CD14-positive monocyte (primary cell): ENCODE measurements at regions not wholly inside any gene's neighbourhood (a gene's known extent, or its start where the extent isn't known, plus 50 kb on each side); places are given as distances from the start of the nearest gene placed in this dataset.

ENCODE experiments used
- DNase-seq, 3 donors: peaks; one replicate each; pipeline ENCODE4 v3.0.0-alpha.2; 2011 to 2022
- H2AFZ ChIP-seq: 2 replicates; pipeline ENCODE4 v1.6.0; 2012; ENCODE audit warnings: mild to moderate bottlenecking, low read depth, low read length, inconsistent platforms; ENCODE audit not compliant: insufficient read depth, poor library complexity, severe bottlenecking
- H3K27ac ChIP-seq, 2 donors: 1 replicate in 1 of 2; 2 replicates in 1 of 2; pipeline ENCODE4 v1.5.1; 2012 to 2013; ENCODE audit warnings: low read length in 2 of 2, control low read depth in 1 of 2, inconsistent platforms in 1 of 2, low read depth in 1 of 2, mild to moderate bottlenecking in 1 of 2
- H3K27me3 ChIP-seq, 2 donors: one replicate each; pipeline versions ENCODE4 v1.6.0 to v1.6.1; 2011 to 2013; ENCODE audit warnings: low read length in 2 of 2; ENCODE audit not compliant: control insufficient read depth in 2 of 2, insufficient read depth in 2 of 2
- H3K36me3 ChIP-seq, 2 donors: replicated peaks in 1 of 2; 1 replicate in 1 of 2; 2 replicates in 1 of 2; pipeline versions ENCODE4 v1.5.1 to v1.6.1; 2012 to 2013; ENCODE audit warnings: low read length in 2 of 2, control low read depth in 1 of 2, inconsistent platforms in 1 of 2, mild to moderate bottlenecking in 1 of 2; ENCODE audit not compliant: insufficient read depth in 2 of 2, control insufficient read depth in 1 of 2
- H3K4me1 ChIP-seq, 2 donors: 1 replicate in 1 of 2; 2 replicates in 1 of 2; pipeline versions ENCODE4 v1.5.1 to v1.6.1; 2012 to 2013; ENCODE audit warnings: low read length in 2 of 2, control low read depth in 1 of 2, inconsistent platforms in 1 of 2, mild to moderate bottlenecking in 1 of 2, moderate library complexity in 1 of 2; ENCODE audit not compliant: insufficient read depth in 2 of 2, control insufficient read depth in 1 of 2
- H3K4me2 ChIP-seq: replicated peaks from 2 replicates; pipeline ENCODE3; 2012; ENCODE audit warnings: low read length, moderate library complexity, mild to moderate bottlenecking; ENCODE audit not compliant: poor library complexity, severe bottlenecking; ENCODE audit errors: extremely low read depth
- H3K4me3 ChIP-seq, 3 experiments: fragments of 200-600 bp in 1 of 3; sonication (generic) in 1 of 3; replicated peaks in 1 of 3; 1 replicate in 2 of 3; 2 replicates in 1 of 3; pipeline ENCODE4 v1.5.1; 2011 to 2013; ENCODE audit warnings: low read length in 3 of 3, mild to moderate bottlenecking in 3 of 3, control low read depth in 2 of 3, low read depth in 2 of 3, inconsistent platforms in 1 of 3, moderate library complexity in 1 of 3
- H3K79me2 ChIP-seq: 2 replicates; pipeline ENCODE4 v1.6.0; 2012; ENCODE audit warnings: mild to moderate bottlenecking, control low read depth, inconsistent platforms, low read length, moderate library complexity; ENCODE audit not compliant: insufficient read depth
- H3K9ac ChIP-seq: 2 replicates; pipeline ENCODE4 v1.6.0; 2017; ENCODE audit warnings: low read length, mild to moderate bottlenecking; ENCODE audit not compliant: insufficient read depth, poor library complexity, severe bottlenecking
- H3K9me3 ChIP-seq, 2 donors: replicated peaks in 1 of 2; 1 replicate in 1 of 2; 2 replicates in 1 of 2; pipeline versions ENCODE4 v1.5.1 to v1.6.1; 2012 to 2013; ENCODE audit warnings: low read length in 2 of 2, control low read depth in 1 of 2; ENCODE audit not compliant: control insufficient read depth in 1 of 2, insufficient read depth in 1 of 2
- H4K20me1 ChIP-seq: 2 replicates; pipeline ENCODE4 v1.6.0; 2012; ENCODE audit warnings: mild to moderate bottlenecking, low read length, control low read depth, moderate library complexity; ENCODE audit not compliant: insufficient read depth
- H3K27ac Mint-ChIP-seq, 7 donors: one replicate each; pipeline ENCODE4 v1.8.0; 2020; ENCODE audit warnings: mild to moderate bottlenecking in 7 of 7, mixed read lengths in 7 of 7, moderate library complexity in 6 of 7, inconsistent platforms in 2 of 7
- H3K27me3 Mint-ChIP-seq, 3 donors: one replicate each; pipeline ENCODE4 v1.8.0; 2021 to 2022; ENCODE audit warnings: low read depth in 3 of 3, mild to moderate bottlenecking in 3 of 3, mixed read lengths in 3 of 3, moderate library complexity in 3 of 3, inconsistent platforms in 1 of 3
- H3K36me3 Mint-ChIP-seq, 2 donors: one replicate each; pipeline ENCODE4 v1.8.0; 2020; ENCODE audit warnings: mixed read lengths in 2 of 2, inconsistent platforms in 1 of 2, mild to moderate bottlenecking in 1 of 2
- H3K4me1 Mint-ChIP-seq: one replicate; pipeline ENCODE4 v1.8.0; 2020; ENCODE audit warnings: mild to moderate bottlenecking, mixed read lengths
- H3K4me3 Mint-ChIP-seq, 2 donors: one replicate each; pipeline ENCODE4 v1.8.0; 2020; ENCODE audit warnings: mild to moderate bottlenecking in 2 of 2, mixed read lengths in 2 of 2, moderate library complexity in 1 of 2
- H3K9me3 Mint-ChIP-seq, 7 donors: one replicate each; pipeline ENCODE4 v1.8.0; 2020 to 2022; ENCODE audit warnings: mixed read lengths in 7 of 7, mild to moderate bottlenecking in 6 of 7, moderate library complexity in 6 of 7, inconsistent platforms in 2 of 7
- CTCF ChIP-seq: fragments of 200-600 bp; IDR thresholded peaks from one replicate; pipeline ENCODE4 v1.8.0; 2022; ENCODE audit warnings: antibody characterized with exemption, mild to moderate bottlenecking
- WGBS: methylation state at CpG from one replicate; pipeline ENCODE4 v1.1.5; 2013; ENCODE audit warnings: missing lambda C conversion rate; ENCODE audit not compliant: insufficient coverage; 5-methylcytosine and 5-hydroxymethylcytosine counted together
- intact Hi-C, 2 donors: fragments of 100-400 bp; cut with micrococcal nuclease; formaldehyde crosslinking; loops; one replicate each; pipeline versions ENCODE4 v1.15.0 to v1.15.1; 2023

- Mint-ChIP-seq H3K27ac (no peak overlapping the region), H3K4me3 (no peak overlapping the region), H3K27me3 (no peaks in the 10 kb centered on the region), H3K4me1 (no peaks in the 10 kb centered on the region), H3K9me3 (peaks cover 0 to 14% (median 5%) of the 10 kb centered on the region in 7 donors), H3K36me3 (no peaks in the 10 kb centered on the region)
- H4K20me1 ChIP-seq, result no peaks in the 10 kb centered on the region
- H3K27me3 ChIP-seq, result no peaks in the 10 kb centered on the region
- no peak for TF ChIP-seq CTCF
- H3K9me3 ChIP-seq, result peaks cover 7 to 11% of the 10 kb centered on the region in 2 donors
- no peaks in the 10 kb centered on the region for H3K4me1 ChIP-seq
- no peaks in the 10 kb centered on the region for H3K79me2 ChIP-seq
- intact Hi-C loops, result no loop called here
- H3K9ac ChIP-seq, result no peak overlapping the region
- 100% methylated on average over 1 of the region's 5 CpGs for WGBS
- no peak overlapping the region for H3K27ac ChIP-seq
- no peak overlapping the region for H3K4me2 ChIP-seq
- no peak overlapping the region for H3K4me3 ChIP-seq
- H3K36me3 ChIP-seq, result no peaks in the 10 kb centered on the region
- DNase-seq, result no peak
- no peak overlapping the region for H2AFZ ChIP-seq
These were observed 925.4 kb upstream of the TMPRSS15 start for GRCh38 chr21:19328954-19329353.

GRCh38 chr21:19340303-19340702 lies 936.7 kb upstream of the TMPRSS15 start:
- H4K20me1 ChIP-seq, result no peaks in the 10 kb centered on the region
- no peak overlapping the region for H3K4me3 ChIP-seq
- H3K9me3 Mint-ChIP-seq, result peaks cover 0 to 8% (median 3%) of the 10 kb centered on the region in 7 donors
- H3K79me2 ChIP-seq, result no peaks in the 10 kb centered on the region
- intact Hi-C loops, result no loop called here
- H3K9ac ChIP-seq, result no peak overlapping the region
- no peaks in the 10 kb centered on the region for H3K27me3 ChIP-seq
- no peak for DNase-seq
- no peak overlapping the region for H3K4me3 Mint-ChIP-seq
- no peak overlapping the region for H2AFZ ChIP-seq
- no peak overlapping the region for H3K27ac ChIP-seq
- no peak for TF ChIP-seq CTCF
- no peaks in the 10 kb centered on the region for H3K9me3 ChIP-seq
- H3K4me1 Mint-ChIP-seq, result no peaks in the 10 kb centered on the region
- WGBS, result no CpG with 5 or more reads among the region's 2 CpGs
- H3K27ac Mint-ChIP-seq, result no peak overlapping the region
- H3K36me3 ChIP-seq, result no peaks in the 10 kb centered on the region
- no peaks in the 10 kb centered on the region for H3K4me1 ChIP-seq
- no peak overlapping the region for H3K4me2 ChIP-seq
- H3K36me3 Mint-ChIP-seq, result no peaks in the 10 kb centered on the region
- H3K27me3 Mint-ChIP-seq, result no peaks in the 10 kb centered on the region
